ENCODE measurements at regions not wholly inside any gene's neighbourhood (a gene's known extent, or its start where the extent isn't known, plus 50 kb on each side); places are given as distances from the start of the nearest gene placed in this dataset.
"Not testable (repeated sequence)": the region's sequence is repeated elsewhere in the genome, so short reads cannot be mapped to it uniquely, and the experiment has no call there.

DNA sequence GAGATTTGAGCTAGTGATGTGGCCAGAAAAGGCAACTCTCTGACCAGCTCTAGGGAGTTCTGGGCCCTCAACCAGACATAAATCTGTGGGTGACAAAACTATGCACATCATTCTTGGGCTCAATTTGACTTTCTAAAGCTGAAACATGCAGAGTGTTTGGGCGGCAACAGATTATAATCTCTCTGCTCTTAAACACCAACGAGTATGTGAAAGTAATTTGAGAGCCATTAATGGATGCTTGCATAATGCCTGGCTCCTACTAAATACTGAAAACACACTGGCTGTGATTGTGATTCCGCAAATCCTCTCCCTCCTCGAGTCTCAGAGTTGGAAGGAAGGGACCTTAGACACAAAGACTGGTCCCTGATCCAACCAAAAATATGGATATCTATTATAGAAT lies 186.7 kb downstream of the UACA start:
- no peak for DNase-seq

DNA sequence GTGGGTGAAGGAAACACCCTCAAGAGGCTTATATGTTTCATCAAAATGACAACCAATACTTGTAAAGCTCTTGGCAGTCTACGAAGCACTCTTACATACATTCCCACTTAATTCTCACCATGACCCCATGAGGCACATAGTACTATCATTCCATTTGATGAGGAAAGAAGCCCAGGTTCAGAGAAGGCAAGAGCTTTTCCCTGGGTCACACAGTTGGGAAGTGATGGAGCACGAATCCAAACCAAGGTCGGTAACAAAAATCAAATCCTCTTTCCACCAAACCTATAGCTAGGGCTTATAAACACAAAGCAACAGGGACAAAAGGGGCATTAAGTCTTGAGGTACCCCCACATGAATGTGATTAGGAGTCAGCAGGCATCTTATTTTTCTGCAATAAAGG lies 187.1 kb downstream of the UACA start:
- no peak for DNase-seq

GRCh38 chr15:70575231-70576226 lies 187.8 kb downstream of the UACA start:
- DNase-seq: no peak

- DNase-seq: not testable (repeated sequence)
These were observed 189.0 kb downstream of the UACA start for GRCh38 chr15:70574325-70574724.

GRCh38 chr15:70573121-70573850 lies 190.1 kb downstream of the UACA start:
- DNase-seq: no peak

- DNase-seq: no peak
These were observed 193.6 kb downstream of the UACA start for GRCh38 chr15:70569714-70570231.

DNA sequence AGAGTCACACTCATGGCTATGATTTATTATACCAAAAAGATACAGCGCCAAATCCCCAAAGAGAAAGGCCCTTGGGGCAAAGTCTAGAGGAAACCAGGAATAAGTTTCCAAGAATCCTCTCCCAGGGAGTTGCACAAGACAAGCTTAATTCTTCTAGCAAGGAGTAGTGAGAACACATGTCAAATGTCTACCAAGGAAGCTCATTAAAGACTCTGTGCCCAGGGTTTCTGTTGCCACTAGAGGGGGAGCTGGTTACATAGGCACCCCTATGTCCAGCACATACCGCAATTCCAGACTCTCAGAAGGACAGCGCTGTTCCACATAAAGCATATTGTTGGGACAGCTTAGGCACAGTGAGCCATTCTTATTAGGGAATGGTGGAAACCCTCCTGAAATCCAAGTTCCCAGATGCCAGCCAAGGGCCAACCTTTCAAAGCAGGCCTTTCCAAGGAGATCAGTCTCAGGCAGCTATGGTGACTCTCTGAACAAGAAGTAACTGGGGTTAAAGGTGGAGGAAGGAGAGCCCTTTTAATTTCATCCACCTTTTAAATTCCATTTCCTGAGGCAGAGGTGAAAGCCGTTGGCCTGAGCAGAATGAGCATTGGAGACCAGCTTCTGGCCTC lies 194.2 kb downstream of the UACA start:
- peak; percentile 5 to 26 for DNase-seq

- DNase-seq: no peak
These were observed 196.4 kb downstream of the UACA start for GRCh38 chr15:70566989-70567388.

DNA sequence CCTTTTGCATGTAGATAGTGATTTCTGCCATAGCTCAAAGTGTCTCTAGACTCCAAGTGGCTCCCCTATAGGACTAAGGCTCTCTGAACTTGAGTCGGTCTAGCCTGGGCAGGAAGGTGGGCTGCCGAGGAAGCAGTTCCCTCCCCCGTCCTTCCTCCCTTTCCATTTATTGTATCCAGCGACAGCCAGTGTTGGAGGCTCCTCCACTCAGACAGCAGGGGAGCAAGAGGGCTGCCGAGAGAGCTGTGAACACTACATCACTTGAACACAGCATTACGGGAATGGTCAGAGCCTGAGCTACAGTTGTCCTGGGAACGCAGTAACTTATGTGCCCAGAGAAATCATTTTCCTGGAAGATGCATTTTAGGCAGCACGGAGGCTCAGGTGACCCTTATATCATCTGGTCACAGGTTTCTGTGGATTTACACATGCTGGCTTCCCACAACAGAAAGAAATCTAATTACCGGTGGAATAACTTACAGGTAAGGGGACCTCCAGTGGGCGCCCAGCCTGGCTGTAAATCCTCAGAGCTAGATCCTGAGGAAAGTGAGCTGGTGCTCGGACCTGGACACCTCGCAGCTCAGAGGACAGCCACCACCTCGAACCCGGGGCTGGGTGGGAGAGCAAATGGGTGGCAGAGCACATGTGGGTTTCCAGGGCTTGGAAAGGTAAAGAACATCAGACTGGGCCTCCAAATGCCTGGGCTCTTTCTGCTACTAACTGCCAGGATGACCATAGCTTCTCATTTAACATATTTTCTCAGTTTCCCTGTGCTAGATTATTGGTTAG lies 197.1 kb downstream of the UACA start:
- DNase-seq: no peak

DNA sequence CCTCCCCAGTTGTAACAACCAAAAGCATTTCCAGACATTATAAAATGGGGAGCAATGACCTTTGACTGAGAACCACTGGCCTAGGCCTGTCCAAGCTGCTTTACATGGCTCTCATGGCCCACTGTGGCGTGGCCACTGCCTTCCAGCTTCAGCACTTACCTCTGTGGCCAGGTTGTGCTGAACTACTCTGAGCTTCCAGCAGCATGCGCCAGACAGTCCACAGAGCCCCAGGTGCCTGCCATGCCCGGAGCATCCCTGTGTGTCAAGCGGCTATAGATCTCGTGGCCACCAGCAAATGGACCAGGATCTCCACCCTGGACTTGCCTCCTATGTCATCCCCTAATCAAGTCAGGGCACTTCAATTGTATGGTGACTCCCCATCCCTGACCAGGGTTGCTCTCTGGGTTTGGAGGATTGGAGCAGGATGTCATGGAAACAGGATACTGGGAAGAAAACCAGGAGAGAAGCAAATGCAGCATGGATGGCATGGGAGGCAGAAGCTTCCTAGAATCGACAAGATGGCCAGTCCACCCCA lies 199.7 kb downstream of the UACA start:
- no peak for DNase-seq

- DNase-seq: no peak
These were observed 200.5 kb downstream of the UACA start for GRCh38 chr15:70562906-70563305.

- DNase-seq: no peak
These were observed 201.5 kb downstream of the UACA start for GRCh38 chr15:70561885-70562284.

GRCh38 chr15:70560617-70561328 lies 202.6 kb downstream of the UACA start:
- DNase-seq: peak in 1 of 2 donors; percentile 14

DNA sequence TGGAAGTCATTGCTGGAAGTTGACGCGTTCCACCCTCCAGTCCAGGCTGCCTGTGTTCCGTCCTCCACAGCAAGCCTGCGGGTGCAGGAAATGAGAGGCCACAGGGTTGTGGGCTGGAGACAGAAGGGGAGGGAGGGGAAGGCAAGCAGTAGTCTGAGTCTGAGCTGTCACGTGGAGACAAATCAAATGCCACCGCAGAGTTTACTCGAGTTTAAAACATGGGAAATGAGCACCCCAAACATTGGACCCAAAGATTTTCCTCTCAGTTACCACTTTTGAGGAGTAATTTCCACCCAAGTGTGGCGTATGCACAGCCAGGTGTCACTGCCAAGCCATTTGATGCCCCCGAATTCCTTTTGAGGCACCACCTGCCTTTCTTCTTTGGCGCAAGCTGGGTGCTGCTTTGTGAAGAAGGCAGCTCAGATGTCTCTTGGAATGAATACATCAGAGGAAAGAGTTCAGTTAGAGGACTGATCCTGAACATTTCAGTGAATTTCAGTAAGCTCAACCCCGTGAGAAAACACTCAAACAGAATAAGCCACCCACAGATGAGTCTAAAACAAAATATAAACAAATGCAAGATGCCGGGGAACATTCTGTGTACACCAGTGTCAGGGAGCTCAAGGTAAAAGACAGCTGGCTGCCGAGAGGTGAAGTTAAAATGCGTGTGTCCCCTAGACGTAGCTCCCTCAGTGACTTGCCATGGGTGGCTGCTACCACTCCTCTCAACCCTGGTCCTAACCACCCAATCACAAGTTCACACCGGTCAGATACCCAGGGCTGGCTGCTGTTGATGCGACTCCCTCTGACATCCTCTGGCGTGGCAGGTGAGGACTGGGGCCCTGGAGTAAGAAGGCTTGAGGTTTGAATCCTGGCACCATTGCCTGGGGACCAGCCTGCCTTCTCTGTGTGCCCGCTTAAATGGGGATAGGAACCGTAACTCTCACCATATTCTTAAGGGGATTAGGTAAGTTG lies 203.8 kb downstream of the UACA start:
- DNase-seq: peak; percentile 66 to 74

- no peak for DNase-seq
These were observed 204.7 kb downstream of the UACA start for GRCh38 chr15:70558406-70559264.

- no peak for DNase-seq
These were observed 205.7 kb downstream of the UACA start for GRCh38 chr15:70557521-70558258.

- no peak for DNase-seq
These were observed 206.6 kb downstream of the UACA start for GRCh38 chr15:70556779-70557178.

GRCh38 chr15:70556151-70556741 lies 207.1 kb downstream of the UACA start:
- peak in 1 of 2 donors; percentile 19 for DNase-seq

Measured in inflammatory macrophage (primary cell).